ENCODE measurements at regions not wholly inside any gene's neighbourhood (a gene's known extent, or its start where the extent isn't known, plus 50 kb on each side); places are given as distances from the start of the nearest gene placed in this dataset.

DNA sequence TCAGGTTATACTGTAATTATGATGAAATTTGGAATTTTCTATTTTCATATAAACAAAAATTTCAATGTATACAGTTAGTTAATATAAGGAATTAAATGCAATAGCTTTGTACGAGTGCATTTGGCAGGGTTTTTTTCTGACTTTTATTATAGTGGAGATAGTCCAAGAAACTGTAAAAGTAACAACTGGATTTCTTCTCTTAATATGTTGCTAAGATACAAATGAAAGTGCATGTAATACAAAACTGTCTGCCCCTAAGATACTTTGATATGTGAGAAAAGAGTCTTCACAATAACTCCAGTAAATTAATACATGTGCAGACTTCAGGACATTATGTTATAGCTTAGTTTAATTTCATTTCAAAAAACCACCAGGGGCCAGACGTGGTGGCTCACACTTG, 721.4 kb downstream of the CBLN4 start (continued):
- TF ChIP-seq, protein P1, sequence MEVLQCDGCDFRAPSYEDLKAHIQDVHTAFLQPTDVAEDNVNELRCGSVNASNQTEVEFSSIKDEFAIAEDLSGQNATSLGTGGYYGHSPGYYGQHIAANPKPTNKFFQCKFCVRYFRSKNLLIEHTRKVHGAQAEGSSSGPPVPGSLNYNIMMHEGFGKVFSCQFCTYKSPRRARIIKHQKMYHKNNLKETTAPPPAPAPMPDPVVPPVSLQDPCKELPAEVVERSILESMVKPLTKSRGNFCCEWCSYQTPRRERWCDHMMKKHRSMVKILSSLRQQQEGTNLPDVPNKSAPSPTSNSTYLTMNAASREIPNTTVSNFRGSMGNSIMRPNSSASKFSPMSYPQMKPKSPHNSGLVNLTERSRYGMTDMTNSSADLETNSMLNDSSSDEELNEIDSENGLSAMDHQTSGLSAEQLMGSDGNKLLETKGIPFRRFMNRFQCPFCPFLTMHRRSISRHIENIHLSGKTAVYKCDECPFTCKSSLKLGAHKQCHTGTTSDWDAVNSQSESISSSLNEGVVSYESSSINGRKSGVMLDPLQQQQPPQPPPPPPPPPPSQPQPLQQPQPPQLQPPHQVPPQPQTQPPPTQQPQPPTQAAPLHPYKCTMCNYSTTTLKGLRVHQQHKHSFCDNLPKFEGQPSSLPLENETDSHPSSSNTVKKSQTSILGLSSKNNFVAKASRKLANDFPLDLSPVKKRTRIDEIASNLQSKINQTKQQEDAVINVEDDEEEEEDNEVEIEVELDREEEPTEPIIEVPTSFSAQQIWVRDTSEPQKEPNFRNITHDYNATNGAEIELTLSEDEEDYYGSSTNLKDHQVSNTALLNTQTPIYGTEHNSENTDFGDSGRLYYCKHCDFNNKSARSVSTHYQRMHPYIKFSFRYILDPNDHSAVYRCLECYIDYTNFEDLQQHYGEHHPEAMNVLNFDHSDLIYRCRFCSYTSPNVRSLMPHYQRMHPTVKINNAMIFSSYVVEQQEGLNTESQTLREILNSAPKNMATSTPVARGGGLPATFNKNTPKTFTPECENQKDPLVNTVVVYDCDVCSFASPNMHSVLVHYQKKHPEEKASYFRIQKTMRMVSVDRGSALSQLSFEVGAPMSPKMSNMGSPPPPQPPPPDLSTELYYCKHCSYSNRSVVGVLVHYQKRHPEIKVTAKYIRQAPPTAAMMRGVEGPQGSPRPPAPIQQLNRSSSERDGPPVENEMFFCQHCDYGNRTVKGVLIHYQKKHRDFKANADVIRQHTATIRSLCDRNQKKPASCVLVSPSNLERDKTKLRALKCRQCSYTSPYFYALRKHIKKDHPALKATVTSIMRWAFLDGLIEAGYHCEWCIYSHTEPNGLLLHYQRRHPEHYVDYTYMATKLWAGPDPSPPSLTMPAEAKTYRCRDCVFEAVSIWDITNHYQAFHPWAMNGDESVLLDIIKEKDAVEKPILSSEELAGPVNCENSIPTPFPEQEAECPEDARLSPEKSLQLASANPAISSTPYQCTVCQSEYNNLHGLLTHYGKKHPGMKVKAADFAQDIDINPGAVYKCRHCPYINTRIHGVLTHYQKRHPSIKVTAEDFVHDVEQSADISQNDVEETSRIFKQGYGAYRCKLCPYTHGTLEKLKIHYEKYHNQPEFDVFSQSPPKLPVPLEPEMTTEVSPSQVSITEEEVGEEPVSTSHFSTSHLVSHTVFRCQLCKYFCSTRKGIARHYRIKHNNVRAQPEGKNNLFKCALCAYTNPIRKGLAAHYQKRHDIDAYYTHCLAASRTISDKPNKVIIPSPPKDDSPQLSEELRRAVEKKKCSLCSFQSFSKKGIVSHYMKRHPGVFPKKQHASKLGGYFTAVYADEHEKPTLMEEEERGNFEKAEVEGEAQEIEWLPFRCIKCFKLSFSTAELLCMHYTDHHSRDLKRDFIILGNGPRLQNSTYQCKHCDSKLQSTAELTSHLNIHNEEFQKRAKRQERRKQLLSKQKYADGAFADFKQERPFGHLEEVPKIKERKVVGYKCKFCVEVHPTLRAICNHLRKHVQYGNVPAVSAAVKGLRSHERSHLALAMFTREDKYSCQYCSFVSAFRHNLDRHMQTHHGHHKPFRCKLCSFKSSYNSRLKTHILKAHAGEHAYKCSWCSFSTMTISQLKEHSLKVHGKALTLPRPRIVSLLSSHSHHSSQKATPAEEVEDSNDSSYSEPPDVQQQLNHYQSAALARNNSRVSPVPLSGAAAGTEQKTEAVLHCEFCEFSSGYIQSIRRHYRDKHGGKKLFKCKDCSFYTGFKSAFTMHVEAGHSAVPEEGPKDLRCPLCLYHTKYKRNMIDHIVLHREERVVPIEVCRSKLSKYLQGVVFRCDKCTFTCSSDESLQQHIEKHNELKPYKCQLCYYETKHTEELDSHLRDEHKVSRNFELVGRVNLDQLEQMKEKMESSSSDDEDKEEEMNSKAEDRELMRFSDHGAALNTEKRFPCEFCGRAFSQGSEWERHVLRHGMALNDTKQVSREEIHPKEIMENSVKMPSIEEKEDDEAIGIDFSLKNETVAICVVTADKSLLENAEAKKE (CRISPR knock-in tag; IDR thresholded peaks at IDR 0.05), result no peak

DNA sequence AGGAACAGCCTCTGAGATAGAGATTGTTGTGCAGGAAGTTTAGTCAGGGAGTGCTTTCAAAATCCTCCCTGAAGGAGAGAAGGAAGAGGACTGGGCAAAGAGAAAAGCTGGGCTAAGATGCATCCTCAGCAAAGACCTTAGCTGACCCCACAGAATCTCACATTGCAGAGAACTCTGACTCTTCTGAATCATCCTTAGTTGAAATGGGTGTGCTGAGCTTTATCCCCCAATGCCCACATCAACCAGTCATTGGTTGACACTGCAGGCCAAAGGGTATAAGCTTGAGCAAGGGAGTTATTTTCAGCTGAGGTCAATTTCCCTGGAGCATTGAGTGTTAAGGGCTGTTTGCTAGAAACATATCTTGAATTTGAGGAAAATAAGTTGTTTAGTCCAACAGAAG, 732.2 kb downstream of the CBLN4 start:
- Mint-ChIP-seq H3K27ac (no peak overlapping the region), H3K9me3 (peaks cover 96% of the 10 kb centered on the region), H3K36me3 (ENCODE audit: low read depth) (peaks cover 33% of the 10 kb centered on the region), H3K27me3 (ENCODE audit: insufficient read depth, low read depth, poor library complexity) (no peaks in the 10 kb centered on the region), H3K4me1 (no peaks in the 10 kb centered on the region), H3K4me3 (no peak overlapping the region)
- ATAC-seq (no peak), DNase-seq (ENCODE audit: low spot score) (no peak)
- H3K27ac ChIP-seq (ENCODE audit: low read depth), result no peak overlapping the region
- peaks cover 7% of the 10 kb centered on the region; the same call in 1 of the 2 replicates for H3K36me3 ChIP-seq (ENCODE audit: insufficient read depth)
- H3K4me3 ChIP-seq, result no peak overlapping the region
- H3F3A ChIP-seq (replicated peaks; ENCODE audit: low read depth), result no peaks in the 10 kb centered on the region
- H4K20me1 ChIP-seq (replicated peaks; ENCODE audit: insufficient read depth), result no peaks in the 10 kb centered on the region
- no peaks in the 10 kb centered on the region for H3K9me2 ChIP-seq (ENCODE audit: insufficient read depth)
- TF ChIP-seq, protein P1 (CRISPR knock-in tag; IDR thresholded peaks at IDR 0.05), result no peak
- TF ChIP-seq NANOG (IDR thresholded peaks at IDR 0.05; ENCODE audit: borderline replicate concordance), result no peak
- H3K4me1 ChIP-seq (ENCODE audit: insufficient read depth), result no peaks in the 10 kb centered on the region
- H3K79me2 ChIP-seq (replicated peaks; ENCODE audit: insufficient read depth), result no peaks in the 10 kb centered on the region
- H3K27me3 ChIP-seq (ENCODE audit: insufficient read depth), result no peaks in the 10 kb centered on the region
- no peak overlapping the region for H3K4me2 ChIP-seq
- H2AFZ ChIP-seq, result no peak overlapping the region

All from GM23338 (cell line).